ENCODE measurements at regions not wholly inside any gene's neighbourhood (a gene's known extent, or its start where the extent isn't known, plus 50 kb on each side); places are given as distances from the start of the nearest gene placed in this dataset.

- H3K27me3 ChIP-seq (ENCODE audit: control insufficient read depth in 1 of 2, insufficient read depth in 2 of 2, low read length in 2 of 2), result no peaks in the 10 kb centered on the region
- H2AFZ ChIP-seq (ENCODE audit: low read length), result no peak overlapping the region
- H3K27ac ChIP-seq (ENCODE audit: extremely low read length, insufficient read depth, low read length), result no peak overlapping the region
- no peak overlapping the region for H3K9ac ChIP-seq (ENCODE audit: insufficient read depth, low read depth, low read length)
- H3K4me3 ChIP-seq (replicated peaks in 1 of 3; ENCODE audit: insufficient read depth in 1 of 3, low read depth in 2 of 3, low read length in 3 of 3), result no peak overlapping the region
- H3K79me2 ChIP-seq (ENCODE audit: insufficient read depth, low read length), result no peaks in the 10 kb centered on the region
- CTCF ChIA-PET (ENCODE audit: low intra/inter-chr PET ratio, low total read pairs), result no interaction called here
- no TSS peak for BruUV-seq (replicated peaks)
- no peaks in the 10 kb centered on the region for H3K9me3 ChIP-seq (ENCODE audit: low read length)
- intact Hi-C loops (cut with micrococcal nuclease; ENCODE audit: unreplicated experiment) (no loop called here), in situ Hi-C loops (cut with HindIII; ENCODE audit: extremely low pct_ligation_motif_present, low pct_unique_long_range_greater_than_20kb) (no loop called here)
- H4K20me1 ChIP-seq (ENCODE audit: insufficient read depth, low read length), result no peaks in the 10 kb centered on the region
- H3K36me3 ChIP-seq (replicated peaks in 1 of 2; ENCODE audit: control insufficient read depth in 1 of 2, insufficient read depth in 2 of 2, low read length in 2 of 2), result no peaks in the 10 kb centered on the region
- no peak for ATAC-seq
- no peak for FAIRE-seq
- TF ChIP-seq ZMAT3 (CRISPR knock-in tag; conservative IDR thresholded peaks at IDR 0.05) (no peak), BATF2 (CRISPR knock-in tag; IDR thresholded peaks at IDR 0.05) (no peak), RERE (CRISPR knock-in tag; IDR thresholded peaks at IDR 0.05; ENCODE audit: low read depth) (no peak), SNRNP70 (IDR thresholded peaks at IDR 0.05; ENCODE audit: low read depth, low read length) (no peak), NCOA1 (CRISPR knock-in tag; IDR thresholded peaks at IDR 0.05) (no peak), RARG (CRISPR knock-in tag; IDR thresholded peaks at IDR 0.05; ENCODE audit: low read depth) (no peak), ZNF414 (CRISPR knock-in tag; IDR thresholded peaks at IDR 0.05) (no peak), ZNF124 (CRISPR knock-in tag; IDR thresholded peaks at IDR 0.05) (no peak), ZNF280B (CRISPR knock-in tag; IDR thresholded peaks at IDR 0.05; ENCODE audit: borderline replicate concordance) (no peak), YEATS4 (CRISPR knock-in tag; IDR thresholded peaks at IDR 0.05; ENCODE audit: borderline replicate concordance) (no peak), SOX5 (CRISPR knock-in tag; IDR thresholded peaks at IDR 0.05; ENCODE audit: borderline replicate concordance) (no peak), ZNF644 (CRISPR knock-in tag; IDR thresholded peaks at IDR 0.05; ENCODE audit: low read depth) (no peak), ZNF768 (CRISPR knock-in tag; IDR thresholded peaks at IDR 0.05) (no peak), RFXAP (CRISPR knock-in tag; IDR thresholded peaks at IDR 0.05; ENCODE audit: borderline replicate concordance) (no peak), ZNF563 (CRISPR knock-in tag; IDR thresholded peaks at IDR 0.05) (no peak), ZNF749 (CRISPR knock-in tag; IDR thresholded peaks at IDR 0.05; ENCODE audit: borderline replicate concordance) (no peak), GPN1 (CRISPR knock-in tag; IDR thresholded peaks at IDR 0.05; ENCODE audit: borderline replicate concordance) (no peak), ZNF160 (CRISPR knock-in tag; IDR thresholded peaks at IDR 0.05) (no peak)
- DNase-seq (ENCODE audit: low spot score), result no peak
- no peaks in the 10 kb centered on the region for H3K4me1 ChIP-seq (ENCODE audit: insufficient read depth, low read length)
- POLR2A ChIA-PET, result no interaction called here
- no peak overlapping the region for H3K4me2 ChIP-seq (ENCODE audit: low read depth, low read length)
- WGBS (ENCODE audit: low lambda C conversion rate), result 98% methylated on average over 11 of the region's 11 CpGs
Observed at GRCh38 chr5:116388564-116389258, 185.9 kb downstream of the SEMA6A start.
